GM21737 (cell line): ENCODE measurements at regions not wholly inside any gene's neighbourhood (a gene's known extent, or its start where the extent isn't known, plus 50 kb on each side); places are given as distances from the start of the nearest gene placed in this dataset.
"Not testable (repeated sequence)": the region's sequence is repeated elsewhere in the genome, so short reads cannot be mapped to it uniquely, and the experiment has no call there.

Source experiments
- ATAC-seq: cut with Tn5 transposase; IDR thresholded peaks from one replicate; pipeline ENCODE4 v1.9.1; 2021; ENCODE audit warnings: mild to moderate bottlenecking, moderate library complexity; ENCODE audit not compliant: unreplicated experiment

DNA sequence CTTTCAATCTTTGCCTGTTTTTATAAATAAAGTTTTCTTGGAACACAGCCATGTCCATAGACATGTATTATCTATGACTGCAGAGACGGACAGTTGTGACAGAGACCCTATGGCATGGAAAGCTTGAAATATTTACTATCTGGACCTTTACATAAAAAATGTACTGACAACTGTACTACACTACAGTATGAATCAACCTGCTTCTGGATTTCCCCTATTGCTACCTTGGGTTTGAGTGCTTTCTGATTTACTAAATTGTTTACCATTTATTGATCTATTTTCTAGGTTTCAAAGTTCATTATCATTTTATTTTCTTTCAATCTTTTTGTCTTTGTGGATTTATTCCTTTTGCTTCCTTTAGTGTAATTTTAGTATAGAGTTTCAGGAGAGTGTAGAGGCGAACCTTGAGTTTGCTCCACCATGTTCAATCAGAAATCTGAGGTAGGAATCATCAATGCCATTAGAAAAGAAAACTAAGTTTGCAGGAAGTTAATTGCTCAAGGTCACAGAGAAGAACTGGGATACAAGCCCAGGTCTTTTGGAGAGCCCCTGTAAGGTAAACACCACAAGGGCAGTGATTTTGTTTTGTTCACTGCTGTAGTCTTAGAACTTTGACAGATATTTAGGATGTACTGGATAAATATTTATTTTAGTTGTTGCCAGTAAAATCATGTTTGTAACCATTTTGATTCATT is 352.8 kb upstream of the SYNCRIP start:
- no peak for ATAC-seq

DNA sequence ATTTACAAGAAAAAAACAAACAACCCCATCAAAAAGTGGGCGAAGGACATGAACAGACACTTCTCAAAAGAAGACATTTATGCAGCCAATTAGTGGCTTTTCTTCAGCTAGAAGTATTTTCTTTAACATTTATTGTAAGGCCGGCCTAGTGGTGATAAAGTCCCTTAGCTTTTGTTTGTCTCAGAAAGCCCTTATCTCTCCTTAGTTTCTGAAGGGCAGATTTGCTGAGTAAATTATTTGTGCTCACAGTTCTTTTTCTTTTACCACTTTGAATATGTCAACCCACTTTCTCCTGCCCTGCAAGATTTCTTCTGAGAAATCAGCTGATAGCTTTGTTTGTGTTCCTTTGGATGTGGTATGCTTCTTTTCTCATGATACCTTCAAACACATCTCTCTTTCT is 344.0 kb upstream of the SYNCRIP start:
- ATAC-seq, result no peak

DNA sequence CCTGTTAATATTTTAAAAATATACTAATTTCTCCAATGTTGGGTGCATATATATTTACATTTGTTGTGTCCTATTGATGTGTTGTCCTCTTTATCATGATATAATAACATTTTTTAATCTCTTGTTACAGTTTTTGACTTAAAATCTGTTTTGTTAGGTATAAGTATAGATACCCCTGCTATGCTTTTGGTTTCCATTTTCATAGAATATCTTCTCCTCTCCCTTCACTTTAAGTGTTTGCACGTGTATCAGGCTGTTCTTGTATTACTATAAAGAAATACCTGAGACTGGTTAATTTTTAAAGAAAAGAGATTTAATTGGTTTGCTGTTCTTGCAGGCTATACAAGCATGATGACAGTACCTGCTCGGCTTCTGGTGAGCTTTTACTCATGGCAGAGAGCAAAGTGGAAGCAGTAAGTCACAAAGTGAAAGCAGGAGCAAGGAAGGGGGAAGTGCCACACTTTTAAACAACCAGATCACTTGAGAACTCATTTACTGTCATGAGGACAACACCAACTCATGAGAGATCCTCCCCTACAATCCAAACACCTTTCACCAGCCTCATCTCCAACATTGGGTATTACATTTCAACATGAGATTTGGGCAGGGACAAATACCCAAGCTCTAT is 340.5 kb upstream of the SYNCRIP start:
- ATAC-seq, result no peak

DNA sequence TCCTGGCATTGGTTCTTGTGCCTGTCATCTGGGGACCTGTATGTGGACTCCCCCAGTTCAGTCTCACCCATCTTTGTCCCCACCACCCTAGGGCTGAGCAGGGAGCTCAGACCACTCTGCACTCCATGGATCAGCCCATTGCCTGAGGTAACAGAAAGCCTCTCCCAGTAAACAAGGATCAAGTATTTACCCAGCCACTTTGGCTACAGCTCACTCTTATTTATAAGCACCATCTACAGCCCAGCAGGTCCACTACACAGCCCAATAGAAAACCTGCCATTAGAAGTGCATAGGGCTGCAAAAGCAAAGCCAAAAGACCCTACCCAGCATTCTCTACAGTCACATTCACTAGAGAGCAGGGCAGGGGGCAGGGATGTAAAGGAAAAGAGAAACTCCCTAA is 335.0 kb upstream of the SYNCRIP start:
- ATAC-seq, result no peak

DNA sequence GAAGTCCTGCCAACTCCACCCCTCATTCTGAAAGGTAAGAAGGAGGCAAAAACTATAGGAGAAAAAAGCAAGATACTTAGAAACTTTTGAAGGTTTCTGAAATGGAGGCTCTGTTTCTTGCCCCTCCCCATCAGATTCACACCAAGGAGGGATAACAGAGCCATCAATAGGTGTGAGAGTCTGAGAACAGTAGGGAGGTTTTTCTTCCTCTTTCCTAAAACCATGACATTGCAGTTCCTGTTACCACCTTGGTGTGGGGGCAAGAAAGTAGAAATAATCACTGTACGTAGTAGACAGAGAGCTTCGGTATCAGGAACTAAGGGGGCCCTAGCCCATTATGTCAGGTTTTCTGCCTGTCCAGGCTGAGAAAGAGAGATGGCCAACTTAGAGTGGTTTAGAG is 333.3 kb upstream of the SYNCRIP start:
- no peak for ATAC-seq

DNA sequence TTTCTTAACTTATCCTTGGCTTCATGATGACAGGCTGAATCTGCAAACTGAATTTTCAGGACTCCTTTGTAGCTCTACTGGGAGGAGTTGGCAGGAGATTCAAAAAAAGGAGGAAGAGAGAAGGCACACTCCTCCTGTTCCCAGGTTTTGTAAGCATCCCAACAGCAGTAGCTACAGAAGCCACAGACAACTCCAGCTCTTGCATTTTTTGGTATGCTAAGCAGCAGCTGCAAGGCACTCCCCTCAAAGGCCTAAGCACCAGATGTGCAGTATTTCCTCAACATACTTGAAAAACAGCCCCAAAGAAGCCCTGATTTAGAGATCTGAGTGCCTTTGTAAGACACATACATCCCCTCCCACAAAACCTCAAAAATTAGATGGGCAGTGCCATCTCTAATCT is 328.6 kb upstream of the SYNCRIP start:
- ATAC-seq, result no peak

DNA sequence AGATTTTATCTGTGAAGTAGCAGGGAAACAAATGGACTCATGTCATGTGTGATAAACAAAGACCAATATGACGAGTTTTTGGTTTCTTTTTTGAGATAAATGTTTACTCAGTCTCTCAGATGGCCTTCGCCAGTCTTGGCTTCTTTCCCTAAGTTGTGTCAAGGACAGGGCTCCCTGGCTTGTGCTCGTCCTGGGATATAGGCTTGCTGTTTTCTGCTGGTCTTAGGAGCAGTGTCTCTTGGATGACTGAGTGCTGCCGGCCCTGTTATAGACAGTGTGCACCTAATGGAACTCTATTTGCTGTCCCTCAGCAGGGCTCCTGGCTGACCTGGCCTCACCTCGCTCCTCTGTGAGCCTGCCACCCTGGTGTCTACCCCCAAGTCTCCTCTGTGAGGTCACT is 324.1 kb upstream of the SYNCRIP start:
- no peak for ATAC-seq

DNA sequence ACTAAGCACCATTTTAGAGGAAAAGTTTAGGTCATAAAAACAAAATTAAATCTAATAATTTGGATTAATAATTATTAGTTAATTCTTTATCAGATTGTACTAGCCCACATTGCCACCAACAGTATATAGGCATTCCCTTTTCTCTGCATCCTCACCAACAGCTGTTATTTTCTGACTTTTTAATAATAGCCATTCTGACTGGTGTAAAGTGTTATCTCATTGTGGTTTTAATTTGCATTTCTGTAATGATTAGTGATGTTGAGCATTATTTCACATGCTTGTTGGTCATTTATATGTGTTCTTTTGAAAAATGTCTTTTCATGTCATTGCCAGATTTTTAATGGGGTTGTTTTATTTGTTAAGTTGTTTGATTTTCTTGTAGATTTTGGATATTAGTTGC is 319.1 kb upstream of the SYNCRIP start:
- no peak for ATAC-seq

DNA sequence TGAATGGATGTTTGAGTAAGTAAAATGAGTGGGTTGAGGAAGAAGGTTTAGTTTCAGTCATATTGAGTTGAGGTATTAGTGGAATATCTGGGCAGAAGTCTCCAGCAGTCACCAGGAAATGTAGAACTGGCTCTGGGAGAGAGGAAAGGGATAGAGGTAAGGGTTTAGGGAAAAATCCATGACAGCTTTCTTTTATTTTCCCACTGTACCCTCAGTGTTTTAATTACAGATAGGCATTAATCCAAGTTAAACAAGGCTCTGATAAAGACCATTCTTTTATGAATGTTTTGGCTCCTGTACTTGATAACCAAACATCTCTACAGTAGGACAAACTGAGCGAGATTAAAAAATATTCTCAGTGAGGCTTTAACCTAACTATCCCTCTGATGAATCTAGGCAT is 318.4 kb upstream of the SYNCRIP start:
- no peak for ATAC-seq

DNA sequence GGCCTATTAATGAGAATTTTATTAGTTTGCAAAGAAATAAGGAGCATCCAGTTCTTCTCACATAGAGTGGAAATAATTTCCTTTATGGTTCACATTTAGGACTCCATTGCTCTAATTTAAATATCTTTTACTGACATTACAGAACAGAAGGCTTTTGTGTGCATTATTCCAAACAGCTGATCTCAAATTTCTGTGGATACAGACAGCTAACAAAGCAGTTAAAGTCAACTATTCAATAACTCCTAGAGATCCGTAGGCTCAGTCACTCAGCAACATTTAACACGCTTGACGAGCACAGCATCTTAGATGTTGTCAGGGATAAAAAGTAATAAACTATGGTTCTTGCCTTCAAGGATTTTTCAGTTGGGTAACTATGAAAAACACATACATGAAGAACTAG is 305.8 kb upstream of the SYNCRIP start:
- ATAC-seq, result no peak

DNA sequence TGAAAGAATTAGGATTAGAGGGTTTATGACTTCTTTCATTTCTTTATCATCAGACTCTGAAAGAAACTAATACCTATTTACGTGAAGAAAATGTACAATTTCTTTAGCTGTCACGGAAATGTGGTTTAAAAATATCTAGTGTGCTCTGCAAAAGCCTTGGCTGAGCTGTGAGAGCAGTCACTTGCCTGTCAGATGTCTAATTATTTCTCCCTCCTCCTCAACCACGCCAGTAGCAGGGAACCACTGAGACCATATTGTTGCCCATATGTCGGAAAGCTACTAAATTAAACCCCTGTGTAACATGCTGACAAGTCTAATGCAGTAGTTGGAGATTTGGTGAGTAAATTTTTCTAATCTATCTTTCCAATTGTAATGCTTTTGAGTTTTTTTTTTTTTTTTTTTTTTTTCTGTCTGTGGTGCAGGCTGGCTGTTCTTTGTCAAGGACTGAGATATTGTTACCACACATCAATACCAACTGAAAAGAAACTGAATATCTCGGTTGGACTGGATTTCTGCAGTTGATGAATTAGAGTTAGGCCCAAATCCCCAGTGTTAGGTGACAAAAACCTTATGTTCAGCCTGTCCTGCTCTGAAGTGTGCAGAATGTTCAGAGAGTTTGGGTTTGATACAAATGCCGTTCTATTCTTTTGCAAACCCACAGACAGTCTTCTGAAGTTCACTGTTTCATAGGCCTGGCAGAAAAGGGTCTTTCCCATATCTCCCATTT is 302.9 kb upstream of the SYNCRIP start:
- no peak for ATAC-seq

DNA sequence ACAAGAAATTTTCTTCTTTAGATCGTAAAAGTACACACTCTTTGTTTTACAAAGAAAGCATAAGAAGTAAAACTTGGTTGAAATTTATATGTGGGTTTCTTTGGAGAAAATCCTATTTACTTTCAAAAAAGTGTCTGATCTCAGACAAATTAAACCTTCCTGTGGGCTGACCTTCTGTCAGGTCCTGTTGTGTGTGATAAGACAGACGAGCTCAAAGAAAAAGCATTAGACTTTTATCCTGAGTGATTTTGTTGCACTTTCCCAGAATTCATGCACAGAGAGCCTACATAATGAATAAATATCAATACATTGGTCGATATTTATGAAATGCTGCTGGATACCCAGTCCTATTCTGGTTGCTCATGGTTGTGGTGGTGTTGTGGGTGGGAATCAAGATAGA is 302.1 kb upstream of the SYNCRIP start:
- no peak for ATAC-seq

DNA sequence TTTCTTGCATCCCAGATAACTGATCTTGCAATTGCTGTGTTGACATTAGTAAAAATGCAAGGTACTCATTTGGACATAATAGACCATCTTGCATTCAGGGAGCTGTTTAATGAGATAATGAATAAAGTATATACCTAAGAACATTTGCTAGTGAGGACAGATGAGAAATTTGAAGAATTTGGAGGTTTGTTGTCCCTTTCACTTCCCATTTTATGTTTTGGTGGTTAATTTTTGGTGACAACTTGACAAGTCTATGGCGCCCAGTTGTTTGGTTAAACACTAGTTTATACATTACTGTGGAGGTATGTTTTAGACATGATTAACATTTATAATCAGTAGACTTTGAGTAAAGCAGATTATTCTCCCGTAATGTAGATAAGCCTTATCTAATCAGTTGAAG is 300.2 kb upstream of the SYNCRIP start:
- no peak for ATAC-seq

DNA sequence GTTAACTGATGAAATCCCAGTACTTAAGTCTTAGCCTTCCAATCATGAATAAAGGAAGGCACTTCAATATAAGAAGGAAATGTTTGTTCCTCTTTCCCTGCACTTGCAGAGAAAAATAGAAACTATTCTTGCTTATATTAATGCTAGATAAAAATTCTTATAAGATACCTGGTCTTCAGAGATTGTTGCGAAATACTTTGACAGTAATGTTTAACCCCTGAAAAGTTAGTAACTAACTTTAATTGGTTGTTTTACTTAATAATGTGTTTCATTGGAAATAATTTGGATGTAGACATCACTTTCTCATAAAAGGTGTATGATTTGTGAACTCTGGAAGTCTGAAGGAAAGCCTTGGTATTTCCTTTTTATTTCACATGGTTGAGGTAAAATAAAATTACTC is 294.2 kb upstream of the SYNCRIP start:
- no peak for ATAC-seq

DNA sequence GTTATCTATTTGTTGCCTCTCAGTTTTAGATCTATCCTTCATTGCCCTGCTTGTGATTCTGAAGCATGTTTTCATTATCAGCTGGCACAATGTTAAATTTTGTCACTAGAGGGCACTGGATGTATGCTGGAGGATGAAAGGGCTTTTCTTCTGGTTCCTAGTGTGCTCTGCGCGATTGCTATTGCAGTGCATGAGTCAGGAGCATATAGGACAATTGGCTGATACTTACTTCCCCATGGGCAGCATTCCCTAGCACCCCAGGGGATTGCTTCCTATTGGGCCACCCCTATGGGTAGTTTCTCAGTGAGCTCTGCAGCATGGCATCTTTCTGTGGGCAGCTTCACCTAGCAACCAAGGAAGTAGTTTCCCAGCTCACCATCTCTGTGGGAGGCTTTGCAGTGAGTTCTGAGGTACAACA is 280.3 kb upstream of the SYNCRIP start:
- peak; percentile 77 for ATAC-seq

DNA sequence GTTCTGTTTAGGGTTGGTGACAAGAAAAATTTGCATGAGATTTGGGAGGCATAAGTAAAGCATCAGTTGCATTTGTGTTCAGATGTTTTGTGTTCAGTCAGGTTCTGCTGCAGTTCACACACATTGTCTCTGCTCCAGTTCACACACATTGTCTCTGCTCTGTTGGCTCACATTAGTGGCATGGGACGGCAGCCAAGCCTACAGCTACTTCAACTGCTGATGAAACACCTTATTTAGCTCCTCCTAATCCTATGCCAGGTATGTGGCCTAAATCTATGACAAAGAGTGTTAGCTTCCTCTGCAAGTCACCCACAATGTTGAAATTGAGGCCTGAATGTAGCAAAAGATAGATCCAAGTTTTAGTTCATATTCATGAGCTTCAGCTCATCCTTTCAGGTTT is 278.1 kb upstream of the SYNCRIP start:
- ATAC-seq, result no peak

DNA sequence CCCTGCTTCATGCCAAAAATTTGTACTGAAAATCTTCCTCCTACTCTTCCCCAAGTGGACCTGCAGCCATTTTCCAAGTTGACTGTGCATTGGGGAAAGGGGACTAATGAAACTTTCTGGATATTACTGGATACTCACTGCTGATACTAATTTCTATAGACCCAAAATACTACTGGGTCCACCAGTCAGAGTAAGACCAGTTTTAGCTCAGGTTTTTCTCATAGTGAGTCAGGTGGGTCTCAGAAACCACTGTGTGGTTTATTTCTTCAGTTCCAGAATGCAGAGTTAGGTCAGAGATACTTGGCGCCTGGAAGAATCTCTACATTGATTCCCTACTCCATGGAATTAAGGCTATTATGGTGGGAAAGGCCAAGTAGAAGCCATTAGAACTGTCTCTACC is 274.8 kb upstream of the SYNCRIP start:
- ATAC-seq, result no peak

DNA sequence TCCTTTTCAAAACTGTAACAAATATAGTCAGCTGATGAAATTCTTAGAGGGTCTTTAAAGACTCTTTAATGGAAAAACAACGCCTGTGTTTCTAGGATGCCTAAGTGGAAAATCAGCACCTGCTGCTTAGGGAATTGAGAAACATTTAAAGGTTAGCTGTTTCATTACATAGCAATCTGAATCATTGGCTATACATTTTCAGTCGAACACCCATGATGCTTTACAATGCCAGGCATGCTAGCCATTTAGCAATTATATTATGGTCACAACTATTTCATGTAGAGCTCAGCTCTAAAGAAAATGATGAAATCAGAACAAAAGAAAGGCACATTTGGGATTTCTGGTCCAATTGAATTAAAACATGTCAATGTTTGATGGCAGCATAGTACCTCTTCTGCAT is 270.3 kb upstream of the SYNCRIP start:
- ATAC-seq, result no peak

DNA sequence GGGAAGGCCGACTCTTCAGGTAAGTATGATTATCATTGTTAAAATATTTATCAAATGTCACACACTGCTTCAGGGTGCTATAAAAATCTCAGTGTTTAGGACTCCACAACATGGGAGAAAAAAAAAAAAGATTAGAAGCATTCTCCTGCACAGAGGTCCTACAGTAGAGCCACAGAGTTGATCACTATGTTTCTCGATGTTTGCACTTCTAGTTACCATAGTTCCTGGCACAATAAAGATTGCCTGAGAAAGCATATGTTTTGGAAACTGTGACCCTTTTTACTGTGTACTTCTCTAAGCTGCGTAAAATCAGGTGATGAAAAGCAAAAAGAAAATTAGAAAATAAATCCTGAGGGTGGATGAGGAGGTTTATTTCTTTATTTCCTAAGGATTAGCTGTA is 269.9 kb upstream of the SYNCRIP start:
- no peak for ATAC-seq

DNA sequence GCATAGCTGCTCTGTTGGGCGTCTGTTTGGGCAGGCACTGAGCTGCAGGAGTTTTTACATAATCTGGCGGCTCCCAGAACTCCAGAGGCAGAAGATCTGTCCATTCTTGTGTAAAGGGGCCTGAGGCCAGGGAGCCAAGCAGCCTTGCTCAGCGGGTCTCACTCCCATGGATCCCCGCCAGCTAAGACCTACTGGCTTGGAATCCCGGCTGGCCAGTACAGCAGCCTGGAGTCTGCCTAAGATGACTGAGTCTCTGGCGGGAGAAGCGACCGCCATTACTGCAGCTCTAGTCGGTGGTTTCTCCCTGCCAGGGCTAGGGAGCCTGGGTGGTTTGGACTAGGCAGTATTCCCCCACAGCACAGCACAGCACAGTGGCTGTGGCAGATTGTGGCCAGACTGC is 268.4 kb upstream of the SYNCRIP start:
- ATAC-seq, result no peak

DNA sequence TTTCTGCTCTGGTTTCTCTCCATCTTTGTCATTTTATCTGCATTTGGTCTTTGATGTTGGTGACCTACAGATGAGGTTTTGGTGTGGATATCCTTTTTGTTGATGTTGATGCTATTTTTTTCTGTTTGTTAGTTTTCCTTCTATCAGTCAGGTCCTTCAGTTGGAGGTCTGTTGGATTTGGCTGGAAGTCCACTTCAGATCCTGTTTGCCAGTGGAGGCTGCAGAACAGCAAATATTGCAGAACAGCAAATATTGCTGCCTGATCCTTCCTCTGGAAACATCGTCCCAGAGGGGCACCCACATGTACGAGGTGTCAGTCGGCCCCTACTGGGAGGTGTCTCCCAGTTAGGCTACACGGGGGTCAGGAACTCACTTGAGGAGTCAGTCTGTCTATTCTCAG is 265.4 kb upstream of the SYNCRIP start:
- not testable (repeated sequence) for ATAC-seq

DNA sequence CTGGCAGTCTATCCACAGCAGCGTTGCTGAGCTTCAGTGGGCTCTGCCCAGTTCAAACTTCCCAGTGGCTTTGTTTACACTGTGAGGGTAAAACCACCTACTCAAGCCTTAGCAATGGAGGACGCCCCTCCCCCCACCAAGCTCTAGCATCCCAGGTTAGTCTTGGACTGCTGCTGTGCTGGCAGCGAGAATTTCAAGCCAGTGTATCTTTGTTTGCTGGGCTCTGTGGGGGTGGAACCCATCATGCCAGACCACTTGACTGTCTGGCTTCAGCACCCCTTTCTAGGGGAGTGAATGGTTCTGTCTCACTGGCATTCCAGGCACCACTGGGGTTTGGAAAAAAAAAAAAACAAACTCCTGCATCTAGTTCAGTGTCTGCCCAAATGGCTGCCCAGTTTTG is 249.7 kb upstream of the SYNCRIP start:
- no peak for ATAC-seq
